Right ventricle myocardium inferior (tissue), 1 donor: ENCODE measurements at regions not wholly inside any gene's neighbourhood (a gene's known extent, or its start where the extent isn't known, plus 50 kb on each side); places are given as distances from the start of the nearest gene placed in this dataset.

Experiments
- ATAC-seq: fragments of 200-7000 bp; cut with Tn5 transposase; one replicate; pipeline ENCODE4 v1.9.1; 2020; ENCODE audit warnings: mild to moderate bottlenecking, moderate library complexity
- DNase-seq: peaks from one replicate; pipeline ENCODE4 v3.0.0; 2021; ENCODE audit errors: missing footprints
- intact Hi-C: fragments of 100-400 bp; cut with DNase I; formaldehyde crosslinking; loops from one replicate; pipeline ENCODE4 v1.11.0; 2022
- donor health status: DM: no; HTN: yes; CAD: no; lungs with severe emphysema.

GRCh38 chr2:181357979-181358378 lies 99.2 kb upstream of the ITGA4 start:
- DNase-seq (no peak), ATAC-seq (no peak)
- intact Hi-C loops: no loop called here

DNA sequence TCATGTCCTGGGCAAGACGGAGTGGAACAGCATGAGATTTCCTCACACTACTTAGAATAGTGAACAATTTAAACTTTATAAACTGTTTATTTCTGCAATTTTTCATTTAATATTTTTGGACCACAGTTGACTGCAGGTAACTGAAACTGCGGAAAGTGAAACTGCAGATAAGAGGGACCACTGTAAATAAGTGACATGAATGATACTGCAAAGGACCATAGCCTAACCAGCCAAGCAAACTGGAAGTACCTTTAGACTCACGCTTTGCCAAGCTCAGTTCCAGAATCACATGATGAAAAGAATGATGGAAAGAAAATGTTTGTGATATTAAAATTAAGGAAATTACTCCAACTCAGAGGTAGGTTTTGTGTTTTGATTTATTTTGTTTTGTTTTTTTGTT lies 94.6 kb upstream of the ITGA4 start:
- intact Hi-C loops: no loop called here
- DNase-seq (no peak), ATAC-seq (no peak)

DNA sequence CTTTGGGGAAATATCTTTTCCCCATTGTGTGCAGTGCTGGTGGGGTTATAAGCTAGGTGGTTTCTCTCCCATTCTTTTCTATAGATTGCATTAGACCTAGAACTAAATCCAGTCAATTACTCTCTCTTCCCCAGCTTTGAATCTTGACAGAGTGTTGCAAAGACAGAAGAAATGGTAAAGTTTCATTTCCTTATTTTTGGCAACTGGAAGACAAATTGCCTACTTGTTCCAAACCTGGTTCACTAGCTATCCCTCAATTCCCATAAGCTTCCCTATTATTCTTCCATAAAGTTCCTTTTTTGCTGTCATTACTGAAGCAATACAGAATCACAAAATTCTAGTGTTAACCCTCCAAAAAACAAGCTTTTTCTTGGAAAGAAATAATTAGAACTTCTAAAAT lies 94.0 kb upstream of the ITGA4 start:
- DNase-seq (no peak), ATAC-seq (no peak)
- intact Hi-C loops: no loop called here

DNA sequence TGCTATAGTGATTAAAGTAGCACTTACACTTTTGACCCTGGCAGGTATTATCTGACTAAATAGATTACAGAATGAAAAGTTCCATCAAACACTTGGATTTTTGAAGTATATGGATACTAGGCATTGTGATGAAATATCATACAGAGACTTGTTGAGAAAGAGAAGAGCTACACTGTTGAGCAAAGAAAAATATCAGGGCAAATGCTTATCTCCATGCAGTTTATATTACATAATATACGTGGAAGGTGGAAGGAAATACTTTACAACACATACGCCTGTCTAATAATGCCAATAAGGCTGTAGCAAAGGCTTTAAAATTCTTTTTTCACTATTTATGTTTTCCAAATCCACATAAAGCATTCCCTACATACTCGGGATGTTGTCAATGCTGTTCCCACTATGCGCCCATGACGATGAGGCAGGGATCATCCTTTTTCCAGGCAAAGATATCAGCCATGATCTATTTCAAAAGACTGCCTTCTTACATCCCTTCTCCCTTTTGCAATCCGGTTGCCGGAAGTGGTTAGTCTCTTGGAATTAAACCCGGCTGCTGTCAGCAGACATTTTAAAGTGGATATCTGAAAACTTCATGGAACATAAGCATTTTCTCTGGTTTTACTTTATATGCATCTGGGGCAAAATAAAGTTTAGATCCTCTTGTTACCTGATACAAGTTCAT lies 92.6 kb upstream of the ITGA4 start:
- no peak for DNase-seq
- ATAC-seq: no peak

DNA sequence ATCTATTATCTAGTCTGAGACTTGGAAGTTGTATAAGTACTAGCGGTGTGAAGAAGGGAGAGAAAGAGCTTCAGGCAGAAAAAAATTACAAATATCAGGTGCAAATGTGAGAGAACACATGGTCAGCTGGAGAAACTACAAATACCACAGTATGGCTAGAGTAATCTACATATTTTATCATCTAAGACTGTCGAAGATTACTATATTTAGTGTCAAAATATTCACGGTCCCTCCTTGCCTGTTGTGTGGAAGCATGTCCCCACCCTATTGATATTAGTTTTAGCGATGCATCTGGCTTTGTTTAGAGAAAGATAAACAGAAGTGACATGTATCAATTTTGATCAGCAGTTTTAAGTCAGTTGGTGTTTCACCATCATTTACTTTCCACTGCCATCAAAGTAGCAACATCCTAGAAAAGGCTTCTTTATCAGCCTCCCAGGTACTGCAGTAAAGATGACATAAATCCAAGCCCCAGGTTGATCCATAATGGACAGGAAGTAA lies 90.5 kb upstream of the ITGA4 start:
- DNase-seq (no peak), ATAC-seq (no peak)
- intact Hi-C loops: no loop called here

More for the DNA sequence above, 92.6 kb upstream of the ITGA4 start:
- intact Hi-C loops: no loop called here

- DNase-seq: no peak
- intact Hi-C loops: no loop called here
- ATAC-seq: no peak
These were observed 89.8 kb upstream of the ITGA4 start for GRCh38 chr2:181367411-181367810.

DNA sequence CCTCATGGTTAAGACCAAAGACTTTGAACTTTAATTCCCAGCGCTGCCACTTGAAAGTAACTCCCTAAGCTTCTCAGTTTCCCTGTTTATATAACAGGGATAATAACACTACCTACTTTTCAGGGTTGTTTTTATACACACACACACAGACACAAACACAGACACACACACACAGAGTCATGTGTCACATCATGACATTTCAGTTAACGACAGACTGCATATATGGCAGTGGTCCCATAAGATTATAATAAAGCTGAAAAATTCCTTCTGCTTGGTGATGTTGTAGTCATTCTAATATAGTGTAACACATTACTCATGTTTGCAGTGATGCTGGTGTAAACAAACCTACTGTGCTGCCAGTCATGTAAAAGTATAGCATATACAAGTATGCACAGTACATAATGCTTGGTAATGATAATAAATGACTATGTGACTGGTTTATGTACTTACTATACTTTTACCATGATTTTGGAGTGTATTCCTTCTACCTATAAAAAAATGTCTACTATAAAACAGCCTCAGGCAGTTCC lies 89.2 kb upstream of the ITGA4 start:
- intact Hi-C loops: no loop called here
- no peak for ATAC-seq
- DNase-seq: no peak

DNA sequence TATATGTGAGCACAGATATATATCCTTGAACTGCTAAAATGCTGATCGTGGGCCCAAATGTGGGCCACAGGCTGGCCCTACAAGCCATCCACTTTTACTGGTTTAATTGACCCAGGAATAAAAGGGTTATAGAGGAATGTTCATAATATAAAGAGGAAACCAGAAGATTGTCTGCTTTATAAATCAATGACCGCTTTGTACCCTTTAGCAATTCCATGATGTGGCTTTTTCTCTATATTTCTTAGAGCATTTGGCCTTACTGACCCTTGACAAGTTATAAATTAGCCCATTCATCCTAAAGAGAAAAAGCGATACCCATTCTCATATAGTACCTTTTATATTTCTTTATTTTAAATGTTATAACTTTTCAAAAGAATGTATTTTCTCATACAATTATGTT lies 87.1 kb upstream of the ITGA4 start:
- ATAC-seq (no peak), DNase-seq (no peak)
- intact Hi-C loops: no loop called here

DNA sequence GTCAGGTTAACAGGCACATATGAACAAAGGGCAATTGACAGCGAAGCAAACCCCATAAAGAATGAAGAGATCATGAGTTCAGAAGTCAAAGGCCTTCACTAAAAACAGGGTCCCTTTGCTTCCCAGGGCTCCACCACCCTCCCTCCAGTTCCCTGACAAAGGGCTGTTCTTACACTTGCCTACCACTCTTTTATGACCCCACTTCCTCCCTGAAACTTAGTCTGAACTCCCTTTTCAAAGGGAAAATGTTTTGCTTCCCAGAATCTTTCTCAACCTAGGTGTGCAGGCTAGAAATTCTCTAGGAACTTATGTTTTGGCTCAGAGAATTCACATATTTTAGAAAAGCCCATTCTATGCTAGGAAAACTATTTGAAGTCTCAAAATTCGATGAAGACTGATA lies 86.0 kb upstream of the ITGA4 start:
- intact Hi-C loops: no loop called here
- ATAC-seq: no peak
- no peak for DNase-seq

GRCh38 chr2:181371782-181372645 lies 85.2 kb upstream of the ITGA4 start:
- intact Hi-C loops: no loop called here
- DNase-seq (no peak), ATAC-seq (no peak)

DNA sequence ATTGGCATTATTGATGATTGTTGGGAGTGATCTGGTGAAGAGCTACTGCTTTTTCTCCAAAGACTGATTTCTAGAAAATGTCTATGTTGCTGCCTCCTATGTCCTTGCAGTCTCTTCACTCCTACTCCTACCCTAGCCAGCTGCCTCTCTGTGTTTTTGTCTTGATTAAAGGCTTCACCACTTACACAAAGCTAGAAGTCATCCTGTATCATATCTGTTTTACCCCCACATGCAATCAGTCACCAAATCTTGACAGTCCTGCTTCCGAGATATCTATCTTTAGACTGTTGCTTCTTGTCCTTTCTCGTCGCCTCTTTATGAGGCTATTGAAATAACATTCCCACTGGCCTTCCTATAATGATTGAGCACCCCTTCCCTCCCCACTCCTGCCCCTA lies 84.5 kb upstream of the ITGA4 start:
- no peak for DNase-seq
- intact Hi-C loops: no loop called here
- ATAC-seq: no peak

- intact Hi-C loops: no loop called here
- ATAC-seq (no peak), DNase-seq (no peak)
These were observed 82.2 kb upstream of the ITGA4 start for GRCh38 chr2:181374781-181375675.

DNA sequence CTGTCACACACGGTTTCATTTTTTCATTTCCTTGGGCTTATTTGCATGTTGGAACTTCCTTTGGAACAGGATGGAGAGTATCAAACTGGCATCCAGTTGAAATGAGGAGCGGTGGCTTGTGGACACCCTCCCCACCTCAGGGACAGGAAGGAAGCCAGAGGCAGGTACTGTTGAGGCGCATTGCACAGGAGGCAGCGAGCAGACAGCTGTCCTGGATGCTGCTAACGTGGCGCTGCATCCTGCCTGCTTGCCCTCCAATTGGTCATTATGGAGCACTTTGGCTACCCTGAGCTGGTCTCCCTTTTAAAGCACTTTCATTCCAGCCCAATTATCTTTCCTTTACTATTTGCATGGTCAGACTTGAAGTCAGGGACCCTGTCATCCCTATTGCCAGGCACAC lies 80.7 kb upstream of the ITGA4 start:
- intact Hi-C loops: no loop called here
- DNase-seq: peak; percentile 50
- ATAC-seq: no peak

DNA sequence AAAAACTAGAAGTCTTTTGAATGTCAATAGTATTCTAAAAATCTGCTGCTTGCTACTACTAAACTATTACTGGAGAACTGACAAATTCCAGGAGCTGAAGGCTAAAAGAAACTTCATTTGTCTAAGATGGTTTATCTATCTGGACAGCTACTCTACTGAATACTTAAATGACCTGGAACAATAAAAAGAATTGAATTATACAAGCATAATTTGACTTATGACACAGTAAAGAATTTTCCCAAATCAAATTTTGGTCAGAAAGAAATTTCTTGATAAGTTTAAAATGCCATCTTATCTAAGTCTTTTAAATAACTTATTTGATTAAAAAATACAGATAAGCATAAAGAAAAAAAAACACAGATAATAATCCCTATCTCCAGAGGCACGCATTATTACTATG lies 80.2 kb upstream of the ITGA4 start:
- intact Hi-C loops: no loop called here
- no peak for DNase-seq
- ATAC-seq: no peak

GRCh38 chr2:181378491-181378890 lies 78.7 kb upstream of the ITGA4 start:
- ATAC-seq (no peak), DNase-seq (no peak)
- intact Hi-C loops: no loop called here

GRCh38 chr2:181380581-181380980 lies 76.6 kb upstream of the ITGA4 start:
- ATAC-seq: no peak
- intact Hi-C loops: no loop called here
- DNase-seq: no peak

DNA sequence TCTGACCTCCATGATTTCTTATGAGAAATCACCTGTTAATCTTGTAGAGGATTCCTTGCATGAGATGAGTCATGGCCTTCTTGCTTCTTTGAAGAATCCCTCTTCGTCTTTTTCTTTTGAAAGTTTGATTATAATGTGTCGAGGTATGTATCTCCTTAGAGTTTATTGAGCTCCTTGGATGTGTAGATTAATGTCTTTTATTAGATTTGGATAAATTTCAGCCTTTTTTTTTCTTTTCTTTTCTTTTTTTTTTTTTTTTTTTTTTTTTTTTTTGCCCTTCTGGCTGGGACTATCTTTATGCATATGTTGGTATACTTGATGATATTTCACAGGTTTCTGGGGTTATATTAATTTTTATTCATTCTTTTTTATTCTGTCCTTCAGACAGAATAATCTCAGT lies 72.3 kb upstream of the ITGA4 start:
- ATAC-seq (no peak), DNase-seq (no peak)
- intact Hi-C loops: no loop called here

DNA sequence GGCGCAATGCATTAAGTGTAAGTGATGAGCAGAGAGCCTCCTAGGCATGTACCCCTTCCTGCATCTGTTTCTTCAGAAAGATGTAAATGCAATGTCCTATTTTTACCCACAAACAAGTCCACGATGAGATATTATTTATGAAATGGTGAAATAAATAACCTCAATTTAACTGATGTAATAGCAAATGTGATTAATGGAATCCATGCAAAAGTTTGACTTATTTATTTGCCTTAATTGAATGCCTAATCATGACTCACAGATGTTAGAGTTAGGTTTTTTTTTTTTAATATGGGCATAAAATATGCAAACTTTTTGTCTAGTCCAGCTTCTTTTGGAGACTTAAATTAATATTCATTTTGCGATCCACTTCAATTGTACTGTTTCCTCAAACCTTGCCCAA lies 67.7 kb upstream of the ITGA4 start:
- intact Hi-C loops: no loop called here
- ATAC-seq (no peak), DNase-seq (no peak)

GRCh38 chr2:181393472-181393871 lies 63.7 kb upstream of the ITGA4 start:
- DNase-seq (no peak), ATAC-seq (no peak)
- intact Hi-C loops: no loop called here
